OCI-LY1 (cell line): ENCODE measurements at regions not wholly inside any gene's neighbourhood (a gene's known extent, or its start where the extent isn't known, plus 50 kb on each side); places are given as distances from the start of the nearest gene placed in this dataset.

Source experiments
- H2AFZ ChIP-seq: fragments of 200-600 bp; sonication (generic), shearing (Covaris generic); 2 replicates; pipeline ENCODE4 v1.6.0; 2014; ENCODE audit warnings: antibody characterized with exemption, mild to moderate bottlenecking, low read length
- H3F3A ChIP-seq: fragments of 200-600 bp; sonication (generic), shearing (Covaris generic); 2 replicates; pipeline ENCODE4 v1.6.0; 2014; ENCODE audit warnings: mild to moderate bottlenecking, antibody characterized with exemption, low read length, moderate library complexity; ENCODE audit not compliant: insufficient read depth
- H3K27ac ChIP-seq: fragments of 200-600 bp; sonication (generic); 2 replicates; pipeline ENCODE4 v1.5.1; 2014; ENCODE audit warnings: low read length, mixed run types, mild to moderate bottlenecking, low read depth; ENCODE audit not compliant: poor library complexity, severe bottlenecking
- H3K27me3 ChIP-seq: fragments of 200-600 bp; sonication (generic); 2 replicates; pipeline ENCODE4 v1.6.0; 2014; ENCODE audit warnings: antibody characterized with exemption, mild to moderate bottlenecking, low read length, moderate library complexity; ENCODE audit not compliant: insufficient read depth
- H3K36me3 ChIP-seq: fragments of 200-600 bp; sonication (generic); 2 replicates; pipeline ENCODE4 v1.6.1; 2014; ENCODE audit warnings: mild to moderate bottlenecking, antibody characterized with exemption, low read length, moderate library complexity, mixed read lengths; ENCODE audit not compliant: insufficient read depth
- H3K4me1 ChIP-seq: fragments of 200-600 bp; sonication (generic); 2 replicates; pipeline ENCODE4 v1.5.1; 2014; ENCODE audit warnings: mild to moderate bottlenecking, low read length, moderate library complexity; ENCODE audit not compliant: insufficient read depth, severe bottlenecking
- H3K4me2 ChIP-seq: fragments of 200-600 bp; sonication (generic), shearing (Covaris generic); 2 replicates; pipeline ENCODE4 v1.6.1; 2014; ENCODE audit warnings: low read length
- H3K4me3 ChIP-seq: fragments of 200-600 bp; sonication (generic); 2 replicates; pipeline ENCODE4 v1.5.1; 2014; ENCODE audit warnings: low read length, low read depth, mild to moderate bottlenecking, mixed read lengths; ENCODE audit not compliant: poor library complexity, severe bottlenecking
- H3K79me2 ChIP-seq: fragments of 200-600 bp; shearing (Covaris generic); 2 replicates; pipeline ENCODE4 v1.6.1; 2016; ENCODE audit warnings: mixed run types, low read length, mixed read lengths; ENCODE audit not compliant: insufficient read depth
- H3K9ac ChIP-seq: fragments of 200-600 bp; sonication (generic), shearing (Covaris generic); 2 replicates; pipeline ENCODE4 v1.6.1; 2014; ENCODE audit warnings: mild to moderate bottlenecking, low read length, mixed read lengths
- H3K9me2 ChIP-seq: fragments of 200-600 bp; sonication (generic), shearing (Covaris generic); 2 replicates; pipeline ENCODE4 v1.6.1; 2014; ENCODE audit warnings: low read depth, mild to moderate bottlenecking, low read length, mixed read lengths
- H3K9me3 ChIP-seq: fragments of 200-600 bp; shearing (Covaris generic); 2 replicates; pipeline ENCODE4 v1.6.1; 2014; ENCODE audit warnings: low read length, mixed read lengths
- H4K20me1 ChIP-seq: fragments of 200-600 bp; sonication (generic), shearing (Covaris generic); 2 replicates; pipeline ENCODE4 v1.6.0; 2016; ENCODE audit warnings: mild to moderate bottlenecking, low read length; ENCODE audit not compliant: insufficient read depth
- CTCF ChIP-seq: fragments of 200-600 bp; sonication (generic), shearing (Covaris generic); IDR thresholded peaks from 2 replicates; pipeline ENCODE4 v1.5.1; 2017; ENCODE audit warnings: mild to moderate bottlenecking, antibody characterized with exemption, low read length, moderate library complexity, mixed read lengths
- EZH2 ChIP-seq: fragments of 200-600 bp; sonication (generic), shearing (Covaris generic); IDR thresholded peaks from 2 replicates; pipeline ENCODE4 v1.8.0; 2017; ENCODE audit warnings: borderline replicate concordance, mixed run types, mild to moderate bottlenecking, antibody characterized with exemption, low read length, moderate library complexity, mixed read lengths

- peaks cover 4% of the 10 kb centered on the region; the same call in 1 of the 2 replicates for H3K27me3 ChIP-seq
- H3K9me2 ChIP-seq: no peaks in the 10 kb centered on the region
- no peak for TF ChIP-seq EZH2
- no peak for TF ChIP-seq CTCF
- H3K4me1 ChIP-seq: no peaks in the 10 kb centered on the region
- no peaks in the 10 kb centered on the region for H3K9me3 ChIP-seq
- no peaks in the 10 kb centered on the region for H3K36me3 ChIP-seq
- no peaks in the 10 kb centered on the region for H4K20me1 ChIP-seq
- H3K79me2 ChIP-seq: no peaks in the 10 kb centered on the region
- no peak overlapping the region for H3K9ac ChIP-seq
- H3K4me2 ChIP-seq: no peak overlapping the region
- H2AFZ ChIP-seq: no peak overlapping the region
- H3K27ac ChIP-seq: no peak overlapping the region
- H3K4me3 ChIP-seq: no peak overlapping the region
- H3F3A ChIP-seq: no peaks in the 10 kb centered on the region
Observed at GRCh38 chr16:86414991-86415740, 95.2 kb upstream of the FOXF1 start.

- no peaks in the 10 kb centered on the region for H3K79me2 ChIP-seq
- no peak overlapping the region for H3K4me3 ChIP-seq
- no peak overlapping the region for H2AFZ ChIP-seq
- H3K27ac ChIP-seq: no peak overlapping the region
- no peak for TF ChIP-seq EZH2
- TF ChIP-seq CTCF: no peak
- H3K9ac ChIP-seq: no peak overlapping the region
- no peak overlapping the region for H3K4me2 ChIP-seq
- no peaks in the 10 kb centered on the region for H3K9me3 ChIP-seq
- no peaks in the 10 kb centered on the region for H3K4me1 ChIP-seq
- H3F3A ChIP-seq: no peaks in the 10 kb centered on the region
- no peaks in the 10 kb centered on the region for H4K20me1 ChIP-seq
- H3K9me2 ChIP-seq: no peaks in the 10 kb centered on the region
- H3K36me3 ChIP-seq: no peaks in the 10 kb centered on the region
- no peaks in the 10 kb centered on the region; the same call in 1 of the 2 replicates for H3K27me3 ChIP-seq
Observed at GRCh38 chr16:86418981-86419380, 91.3 kb upstream of the FOXF1 start.

GRCh38 chr16:86419518-86419917, 90.8 kb upstream of the FOXF1 start:
- no peak overlapping the region for H3K27ac ChIP-seq
- H4K20me1 ChIP-seq: no peaks in the 10 kb centered on the region
- no peak overlapping the region for H3K4me2 ChIP-seq
- H3F3A ChIP-seq: no peaks in the 10 kb centered on the region
- H3K4me3 ChIP-seq: no peak overlapping the region
- no peak overlapping the region for H2AFZ ChIP-seq
- H3K79me2 ChIP-seq: no peaks in the 10 kb centered on the region
- no peaks in the 10 kb centered on the region for H3K36me3 ChIP-seq
- H3K9me2 ChIP-seq: no peaks in the 10 kb centered on the region
- H3K9me3 ChIP-seq: no peaks in the 10 kb centered on the region
- H3K4me1 ChIP-seq: no peaks in the 10 kb centered on the region
- H3K27me3 ChIP-seq: no peaks in the 10 kb centered on the region; the same call in 1 of the 2 replicates
- TF ChIP-seq CTCF (no peak), EZH2 (no peak)
- no peak overlapping the region for H3K9ac ChIP-seq
